IPS DF 4.7 (cell line): ENCODE measurements at regions not wholly inside any gene's neighbourhood (a gene's known extent, or its start where the extent isn't known, plus 50 kb on each side); places are given as distances from the start of the nearest gene placed in this dataset.
"Not testable (repeated sequence)": the region's sequence is repeated elsewhere in the genome, so short reads cannot be mapped to it uniquely, and the experiment has no call there.

Source experiments
- DNase-seq: peaks from one replicate; pipeline ENCODE4 v3.0.0-alpha.2; 2013; ENCODE audit warnings: low spot score; ENCODE audit errors: extremely low read depth

DNA sequence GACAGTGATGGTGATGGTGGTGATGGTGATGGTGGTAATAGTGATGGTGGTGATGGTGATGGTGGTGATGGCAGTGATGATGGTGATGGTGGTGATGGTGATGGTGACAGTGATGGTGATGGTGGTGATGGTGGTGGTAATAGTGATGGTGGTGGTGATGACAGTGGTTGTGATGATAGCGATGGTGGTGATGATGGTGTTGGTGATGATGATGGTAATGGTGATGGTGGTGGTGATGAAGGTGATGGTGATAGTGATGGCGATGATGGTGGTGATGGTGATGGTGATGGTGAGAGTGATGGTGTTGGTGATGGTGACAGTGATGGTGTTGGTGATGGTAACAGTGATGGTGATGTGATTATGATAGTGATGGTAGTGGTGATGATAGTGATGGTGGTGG, 94.3 kb downstream of the ASB1 start:
- DNase-seq = no peak

DNA sequence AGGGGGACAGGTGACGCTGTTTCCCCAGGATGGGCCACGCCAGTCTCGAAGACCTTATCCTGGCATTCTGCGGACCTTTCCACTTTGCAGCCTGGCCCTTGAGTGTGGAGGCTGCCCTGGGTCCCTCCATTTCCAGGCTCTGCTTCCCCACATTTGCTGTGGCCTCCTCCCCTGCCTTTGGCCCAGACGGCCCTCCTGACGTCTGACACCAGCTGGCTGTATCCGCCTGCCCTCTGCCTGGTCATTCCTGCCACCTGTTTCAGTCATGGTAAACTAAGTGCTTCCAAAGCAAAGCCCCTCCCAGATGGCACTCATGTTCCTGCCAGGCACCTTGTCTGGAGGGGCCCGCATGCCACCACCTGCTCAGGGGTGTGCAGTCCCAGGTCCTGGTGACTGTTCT, 95.1 kb downstream of the ASB1 start:
- no peak for DNase-seq

DNA sequence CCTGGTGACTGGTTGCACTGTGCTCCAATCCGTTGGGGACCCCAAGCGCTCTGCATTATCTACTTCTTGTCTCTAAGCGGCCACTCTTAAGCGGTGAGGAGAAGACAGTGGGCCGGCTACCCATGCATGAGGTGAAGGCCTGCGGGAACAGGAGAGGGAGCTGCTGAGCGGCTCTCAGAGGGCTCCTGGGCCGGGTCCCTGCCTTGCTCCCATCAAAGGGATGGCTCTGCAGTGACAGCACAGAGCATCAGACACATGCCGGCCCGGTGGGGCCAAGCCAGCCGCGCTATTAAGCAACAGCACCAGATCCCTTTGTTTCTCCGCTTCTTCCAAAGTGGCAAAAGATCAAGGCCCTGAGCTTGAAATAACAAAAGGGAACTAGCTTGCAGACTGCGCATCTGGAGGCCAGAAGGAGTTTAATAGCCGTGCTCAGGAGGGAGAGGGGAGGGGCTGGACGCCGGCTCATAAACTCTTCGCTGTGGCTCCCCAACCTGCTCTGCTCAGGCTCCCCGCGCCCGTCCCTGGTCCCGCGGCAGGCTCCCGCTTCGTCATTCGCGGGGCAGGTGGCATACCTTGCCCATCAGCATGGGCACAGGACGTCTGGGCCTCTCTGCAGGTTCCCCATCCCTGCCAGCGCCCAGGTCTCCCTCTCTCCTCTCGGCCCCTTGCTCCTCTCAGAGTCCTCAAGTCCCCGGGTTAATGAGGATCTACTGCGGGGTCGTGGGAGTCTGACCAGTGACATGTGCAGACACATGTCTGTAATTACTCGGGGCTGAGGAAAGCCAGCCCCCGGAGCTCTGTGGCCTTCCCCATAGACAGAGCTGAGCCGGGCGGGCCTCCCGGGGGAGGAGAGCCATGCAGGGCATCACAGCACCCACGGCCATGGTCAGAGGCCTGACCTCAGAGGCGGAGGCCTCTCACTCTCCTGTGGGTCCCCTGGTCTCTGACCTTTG, 96.7 kb downstream of the ASB1 start:
- DNase-seq = no peak

DNA sequence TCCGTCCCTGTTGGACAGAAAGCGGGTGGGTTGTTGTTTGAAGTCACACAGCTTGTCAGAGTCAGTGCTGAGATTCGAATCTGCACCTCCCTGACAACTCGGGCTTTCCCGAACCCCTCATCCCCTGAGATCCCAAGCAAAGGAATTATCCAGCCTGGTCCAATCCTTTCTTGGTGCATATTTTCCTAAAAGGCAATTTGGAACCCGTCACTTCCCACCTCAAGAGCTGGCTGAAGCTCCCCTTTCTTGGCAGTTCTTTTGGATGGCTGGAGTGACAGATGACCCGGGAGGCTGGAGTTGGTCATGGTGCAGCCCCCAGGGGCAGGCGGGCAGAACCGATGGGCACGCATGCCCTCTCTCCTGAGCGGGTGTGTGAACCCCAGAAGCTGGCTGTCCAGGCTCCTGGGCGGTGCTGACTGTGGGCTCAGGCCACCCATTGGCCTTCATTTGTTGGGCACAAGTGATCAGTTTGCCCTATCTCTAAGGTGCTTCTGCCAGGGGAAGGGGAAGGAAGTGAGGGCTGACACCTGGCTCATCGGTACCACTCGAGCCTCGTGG, 97.8 kb downstream of the ASB1 start:
- DNase-seq = no peak

DNA sequence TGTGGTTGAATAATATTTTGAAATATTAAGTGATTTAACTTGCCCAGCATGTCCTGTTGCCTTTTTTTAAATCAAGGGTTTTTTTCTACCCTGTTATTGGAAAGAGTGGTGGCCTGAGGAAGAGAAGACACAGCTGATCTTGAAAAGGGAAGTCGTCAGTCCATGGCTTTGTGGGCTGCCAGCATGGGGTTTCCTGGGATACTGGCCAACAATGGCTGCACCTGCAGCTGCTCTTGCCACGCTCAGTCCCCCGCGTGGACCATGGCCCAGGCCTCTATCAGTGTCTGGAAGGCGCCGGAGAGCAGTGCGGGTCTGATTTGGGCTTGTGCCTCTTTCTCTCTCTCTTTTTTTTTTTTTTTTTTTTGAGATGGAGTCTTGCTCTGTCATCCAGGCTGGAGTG, 99.3 kb downstream of the ASB1 start:
- DNase-seq = no peak

DNA sequence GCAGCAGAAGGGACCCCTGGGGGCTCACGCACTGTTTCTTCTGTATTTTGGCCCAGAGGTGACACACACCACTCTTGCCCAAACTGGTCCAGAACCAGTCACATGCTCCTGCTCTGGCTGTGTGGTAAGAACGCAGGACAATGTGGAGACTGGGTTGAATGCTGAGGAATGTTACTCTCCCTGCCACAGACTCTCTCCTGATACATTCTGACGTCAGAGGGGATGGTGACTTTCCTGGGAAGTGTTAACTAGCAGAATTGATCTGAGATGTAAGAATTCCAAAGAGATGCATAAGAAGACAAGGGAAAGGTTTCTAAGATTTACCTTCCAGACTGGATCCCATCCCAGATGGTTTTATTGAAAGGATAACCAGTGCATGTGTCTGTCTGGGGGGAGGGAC, 100.8 kb downstream of the ASB1 start:
- DNase-seq = no peak

DNA sequence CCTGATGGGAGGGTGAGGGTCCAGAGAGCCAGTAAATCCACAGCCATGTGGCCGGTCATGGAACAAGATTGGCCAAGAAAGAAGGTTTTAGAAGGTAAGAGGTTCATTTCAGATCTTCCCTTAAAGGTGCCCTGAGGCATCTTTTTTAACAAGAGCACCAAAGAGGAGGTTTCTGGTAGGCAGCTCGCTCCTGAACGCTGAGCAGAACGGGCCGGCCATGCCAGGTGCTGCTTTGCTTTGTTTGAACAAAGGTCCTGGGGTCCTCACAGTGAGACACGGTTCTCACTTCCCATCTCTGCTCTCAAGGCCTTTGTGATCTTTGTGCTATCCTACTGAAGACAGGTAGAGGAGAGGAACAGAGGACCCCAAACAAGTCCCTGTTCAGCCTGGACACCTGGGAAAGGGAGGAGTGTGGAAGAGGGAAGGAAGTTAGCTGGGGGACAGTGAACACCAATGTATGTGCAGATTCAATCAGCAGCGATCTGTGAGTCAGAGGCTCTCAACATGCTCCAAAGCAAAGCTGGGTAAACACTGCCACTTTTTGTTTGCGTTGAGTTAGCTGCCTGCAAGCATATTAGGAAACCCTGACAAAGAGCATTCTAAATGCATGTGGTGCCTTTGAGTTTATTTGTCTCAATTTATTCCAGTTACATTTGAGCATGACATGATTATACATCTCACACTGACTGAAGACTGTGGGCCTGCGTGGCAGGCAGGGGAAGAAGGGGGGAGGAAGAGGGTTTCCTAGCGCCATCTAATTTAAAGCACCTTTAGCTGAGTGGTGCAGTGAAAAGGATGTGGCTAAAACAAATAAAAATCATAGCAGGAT, 102.4 kb downstream of the ASB1 start:
- DNase-seq = no peak

DNA sequence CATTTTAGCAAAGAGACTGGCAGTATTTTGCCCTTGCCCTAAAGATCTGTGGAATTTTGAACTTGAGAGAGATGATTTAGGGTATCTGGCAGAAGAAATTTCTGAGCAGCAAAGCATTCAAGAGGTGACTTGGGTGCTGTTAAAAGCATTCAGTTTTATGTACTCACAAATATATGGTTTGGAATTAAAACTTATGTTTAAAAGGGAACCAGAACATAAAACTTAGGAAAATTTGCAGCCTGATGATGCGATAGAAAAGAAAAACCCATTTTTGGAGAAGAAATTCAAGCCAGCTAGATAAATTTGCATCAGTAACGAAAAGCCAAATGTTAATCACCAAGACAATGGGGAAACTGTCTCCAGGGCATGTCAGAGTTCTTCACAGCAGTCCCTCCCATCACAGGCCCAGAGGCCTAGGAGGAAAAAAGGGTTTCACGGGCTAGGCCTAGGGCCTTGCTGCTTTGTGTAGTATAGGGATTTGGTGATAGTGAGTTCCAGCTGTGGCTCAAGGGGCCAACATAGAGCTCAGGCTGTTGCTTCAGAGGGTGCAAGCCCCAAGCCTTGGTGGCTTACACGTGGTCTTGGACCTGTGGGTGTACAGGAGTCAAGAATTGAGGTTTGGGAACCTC, 104.4 kb downstream of the ASB1 start:
- not testable (repeated sequence) for DNase-seq

DNA sequence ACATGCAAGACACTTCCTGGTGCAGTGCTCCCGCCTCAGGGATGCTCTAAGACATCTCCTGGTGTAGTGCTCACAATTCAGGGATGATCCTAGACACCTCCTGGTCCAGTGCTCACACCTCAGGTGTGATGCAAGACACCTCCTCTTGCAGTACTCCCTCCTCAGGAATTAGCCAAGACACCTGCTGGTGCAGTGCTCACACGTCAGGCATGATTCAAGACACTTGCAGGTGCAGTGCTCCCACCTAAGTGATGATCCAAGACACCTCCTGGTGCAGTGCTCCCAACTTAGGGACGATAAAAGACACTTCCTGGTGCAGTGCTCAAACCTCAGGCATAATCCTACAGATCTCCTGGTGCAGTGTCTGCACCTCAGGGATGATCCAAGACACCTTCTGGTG, 117.0 kb downstream of the ASB1 start:
- DNase-seq = not testable (repeated sequence)

DNA sequence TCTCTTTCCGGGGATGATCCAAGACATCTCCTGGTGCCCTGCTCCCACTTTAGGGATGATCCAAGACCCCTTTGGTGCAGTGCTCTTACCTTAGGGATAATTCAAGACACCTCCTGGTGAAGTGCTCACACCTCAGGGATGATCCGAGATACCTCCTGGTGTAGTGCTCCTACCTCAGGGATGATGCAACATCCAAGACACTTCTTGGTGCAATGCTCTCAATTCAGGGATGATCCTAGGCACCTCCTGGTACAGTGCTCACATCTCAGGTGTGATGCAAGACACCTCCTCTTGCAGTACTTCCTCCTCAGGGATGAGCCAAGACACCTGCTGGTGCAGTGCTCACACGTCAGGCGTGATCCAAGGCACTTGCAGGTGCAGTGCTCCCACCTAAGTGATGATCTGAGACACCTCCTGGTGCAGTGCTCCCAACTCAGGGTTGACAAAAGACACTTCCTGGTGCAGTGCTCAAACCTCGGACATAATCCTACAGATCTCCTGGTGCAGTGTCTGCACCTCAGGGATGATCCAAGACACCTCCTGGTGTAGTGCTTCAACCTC, 122.3 kb downstream of the ASB1 start:
- no peak for DNase-seq

DNA sequence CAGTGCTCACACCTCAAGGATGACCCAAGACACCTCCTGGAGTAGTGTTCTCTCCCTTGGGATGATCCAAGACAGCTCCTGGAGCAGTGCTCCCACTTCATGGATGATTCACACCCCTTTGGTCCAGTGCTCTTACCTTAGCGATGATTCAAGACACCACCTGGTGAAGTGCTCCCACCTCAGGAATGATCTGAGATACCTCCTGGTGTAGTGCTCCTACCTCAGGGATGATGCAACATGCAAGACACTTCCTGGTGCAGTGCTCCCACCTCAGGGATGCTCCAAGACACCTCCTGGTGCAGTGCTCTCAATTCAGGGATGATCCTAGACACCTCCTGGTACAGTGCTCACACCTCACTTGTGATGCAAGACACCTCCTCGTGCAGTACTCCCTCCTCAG, 123.1 kb downstream of the ASB1 start:
- DNase-seq = no peak

DNA sequence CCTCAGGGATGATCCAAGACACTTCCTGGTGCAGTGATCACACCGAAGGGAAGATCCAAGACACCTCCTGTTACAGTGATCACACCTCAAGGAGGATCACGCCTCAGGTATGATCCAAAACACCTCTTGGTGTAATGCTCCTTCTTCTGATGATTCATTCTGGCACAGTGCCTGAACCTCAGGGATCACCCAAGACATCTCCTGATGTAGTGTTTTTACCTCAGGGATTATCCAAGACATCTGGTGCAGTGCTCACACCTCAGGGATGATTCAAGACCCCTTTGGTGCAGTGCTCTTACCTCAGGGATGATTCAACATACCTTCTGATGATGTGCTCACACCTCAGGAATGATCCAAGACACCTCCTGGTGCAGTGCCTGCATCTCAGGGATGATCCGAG, 124.4 kb downstream of the ASB1 start:
- DNase-seq = no peak

DNA sequence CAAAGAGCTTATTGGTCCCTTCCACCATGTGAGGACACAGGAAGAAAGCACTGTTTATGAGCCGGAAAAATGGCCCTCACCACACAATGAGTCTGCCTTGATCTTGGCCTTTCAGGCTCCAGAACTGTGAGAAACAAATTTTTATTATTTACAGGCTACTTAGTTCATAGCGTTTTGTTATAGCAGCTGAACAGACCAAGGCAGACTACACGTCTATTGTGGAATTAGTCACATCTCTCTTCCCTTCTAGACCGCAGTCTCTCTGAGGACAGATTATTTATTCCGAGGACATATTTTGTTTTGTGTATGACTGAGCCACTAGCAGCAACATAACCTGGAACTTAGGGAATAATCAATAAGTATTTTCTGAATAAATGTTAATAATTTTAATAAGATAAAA, 125.5 kb downstream of the ASB1 start:
- no peak for DNase-seq

DNA sequence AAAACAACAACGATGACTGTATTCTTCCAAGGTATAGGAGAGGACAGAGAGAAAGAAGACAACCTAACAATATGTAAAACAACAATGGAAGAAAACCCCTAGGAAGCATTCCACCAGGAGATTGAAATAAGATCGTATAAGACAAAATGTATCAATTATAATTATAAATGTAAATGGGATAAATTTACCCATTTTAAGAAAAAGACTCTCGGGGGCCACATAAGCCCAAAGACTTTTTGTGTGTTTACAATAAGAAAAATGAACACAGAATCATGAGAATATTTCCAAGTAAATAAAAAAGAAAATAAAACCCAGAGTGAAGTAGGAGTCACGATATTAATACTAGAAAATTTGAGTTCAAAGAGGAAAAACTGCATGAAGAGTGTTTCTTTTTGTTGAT, 126.4 kb downstream of the ASB1 start:
- DNase-seq = no peak

DNA sequence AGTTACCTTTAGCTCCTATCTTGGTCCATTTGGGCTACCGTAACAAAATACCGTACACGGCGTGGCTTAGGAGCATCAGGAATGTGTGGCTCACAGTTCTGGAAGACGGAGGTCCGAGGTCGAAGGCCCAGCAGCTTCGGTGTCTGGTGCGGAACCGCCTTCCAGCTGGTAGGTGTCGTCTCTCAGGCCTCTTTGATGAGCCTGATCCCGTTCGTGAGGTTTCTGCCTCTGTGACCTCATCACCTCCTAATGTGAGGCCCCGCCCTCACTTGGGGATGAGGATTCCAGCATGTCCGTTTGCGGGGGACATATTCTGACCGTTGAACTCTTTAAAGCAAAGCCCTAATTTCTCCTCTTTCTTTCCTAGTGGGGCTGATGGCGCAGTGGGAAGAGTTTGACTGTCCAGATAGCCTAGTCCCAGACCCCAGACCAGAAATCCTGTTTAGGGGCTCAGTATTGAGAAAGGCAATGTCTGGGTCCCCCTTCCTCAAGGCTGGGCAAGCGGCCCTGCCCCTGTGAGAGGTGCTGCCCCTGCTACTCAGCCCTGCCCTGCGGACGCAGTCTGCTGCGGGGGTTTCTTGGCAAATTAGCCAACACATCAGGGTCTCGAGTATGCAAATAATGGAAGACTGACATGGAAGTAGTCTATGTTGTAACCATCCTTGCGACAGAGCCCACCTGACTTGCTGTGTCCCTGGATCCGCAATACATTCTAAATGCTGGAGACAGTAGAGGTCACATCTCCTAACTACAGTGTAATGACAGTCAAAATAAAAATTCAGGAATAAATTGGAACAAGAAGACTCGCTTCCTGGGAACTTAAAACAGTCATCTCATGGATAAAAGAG, 128.0 kb downstream of the ASB1 start:
- no peak for DNase-seq

DNA sequence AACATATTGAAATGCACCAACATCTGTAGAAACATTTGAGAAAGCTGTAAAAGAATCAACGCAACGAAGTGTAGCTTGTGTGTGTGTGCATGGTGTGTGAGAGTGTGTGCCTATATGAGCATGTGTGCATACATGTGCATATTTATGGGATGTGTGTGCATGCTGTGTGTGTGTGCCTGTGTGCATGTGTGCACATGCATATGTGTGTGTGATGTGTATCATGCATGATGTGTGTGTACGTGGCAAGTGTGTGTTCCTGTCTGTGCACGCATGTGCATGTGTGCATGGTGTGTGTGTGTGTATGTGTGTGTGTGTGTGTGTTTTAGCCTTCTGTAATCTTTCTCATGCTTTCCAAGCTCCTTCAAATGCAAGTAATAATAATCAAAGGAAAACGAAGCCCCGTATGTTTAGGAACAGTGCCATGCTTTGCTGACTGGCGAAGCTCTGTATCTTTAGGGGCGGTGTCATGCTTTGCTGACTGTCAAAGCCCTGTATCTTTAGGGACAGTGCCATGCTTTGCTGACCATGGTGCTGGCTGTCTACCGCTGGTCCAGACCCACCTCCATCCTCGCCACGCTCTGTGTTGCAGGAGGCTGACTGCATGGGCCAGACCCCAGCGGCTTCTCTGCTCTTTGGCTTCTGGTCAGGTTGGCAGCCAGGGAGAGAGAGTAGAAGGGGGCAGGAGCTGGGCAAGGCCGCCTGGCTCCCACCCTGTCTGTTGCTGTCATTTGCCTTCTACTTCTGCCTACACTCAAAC, 129.2 kb downstream of the ASB1 start:
- no peak for DNase-seq

DNA sequence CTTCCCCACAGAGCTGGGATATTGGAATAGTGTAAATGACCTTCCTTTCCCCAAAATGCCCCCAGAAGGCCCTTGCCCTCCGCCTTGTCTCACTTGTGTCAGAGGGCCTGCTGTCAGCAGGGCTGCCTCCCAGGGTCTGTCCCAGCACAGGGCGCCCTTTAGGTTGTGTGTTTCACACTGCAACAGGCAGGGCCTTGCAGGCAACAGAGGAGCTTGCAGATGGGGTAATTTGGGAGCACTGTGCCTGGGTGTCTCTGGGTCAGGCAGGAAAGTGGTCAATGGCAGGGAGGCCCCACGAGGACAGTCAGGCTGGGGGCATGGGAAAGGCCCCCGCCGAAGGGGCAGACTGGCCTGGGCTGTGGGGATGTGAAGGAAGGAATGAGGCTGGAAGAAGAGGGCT, 130.7 kb downstream of the ASB1 start:
- DNase-seq = no peak

DNA sequence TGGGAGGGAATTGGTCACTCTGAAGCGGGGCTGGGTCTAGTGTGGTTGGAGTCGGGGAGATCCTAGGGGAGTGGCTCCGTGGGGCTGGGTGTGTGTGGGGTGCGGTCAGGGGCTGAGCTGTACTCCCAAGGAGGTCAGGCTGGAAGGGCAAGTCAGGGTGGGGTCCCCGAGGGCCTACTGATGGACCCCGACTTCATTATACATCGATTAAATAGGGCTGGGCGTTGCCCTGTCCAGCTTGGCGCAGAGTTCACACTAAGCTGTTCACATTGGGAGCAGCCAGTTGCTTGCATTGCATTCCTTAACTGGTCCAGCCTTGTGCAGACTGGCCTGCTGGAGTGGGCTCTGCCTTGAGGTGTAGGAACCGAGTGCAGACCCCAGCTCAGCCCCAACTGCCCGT, 131.2 kb downstream of the ASB1 start:
- DNase-seq = no peak

DNA sequence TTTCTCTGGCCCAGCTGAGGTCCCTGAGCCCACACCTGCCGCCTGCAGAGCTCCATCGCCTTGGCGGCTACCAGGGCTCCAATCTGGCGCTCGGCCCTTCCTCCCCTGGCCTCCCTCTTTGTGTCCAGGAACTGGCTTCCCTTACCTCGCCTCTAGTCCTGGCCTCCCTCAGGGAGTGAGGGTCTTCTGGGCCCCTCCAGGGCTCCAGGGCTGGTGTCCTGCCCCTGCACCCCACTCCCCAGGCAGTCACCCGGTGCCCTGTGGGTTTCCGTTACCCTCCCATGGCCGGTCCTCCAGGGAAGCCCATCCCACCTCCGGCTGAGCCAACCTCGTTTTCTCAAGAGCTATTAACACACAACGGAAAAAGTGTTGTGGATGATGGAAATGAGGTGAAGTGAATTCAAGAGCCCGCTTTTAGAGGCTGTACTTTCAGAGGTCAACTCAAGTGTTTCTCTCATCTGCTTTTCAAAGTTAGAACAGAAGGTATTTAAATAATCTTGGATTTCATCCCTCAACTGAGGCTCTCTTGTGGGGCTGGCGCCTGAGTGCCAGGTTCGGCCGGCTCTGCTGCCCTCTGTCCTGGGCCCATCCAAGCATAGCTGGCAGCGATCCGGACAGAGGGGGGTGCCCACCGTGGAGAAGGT, 131.9 kb downstream of the ASB1 start:
- DNase-seq = no peak
